ENCODE measurements at regions not wholly inside any gene's neighbourhood (a gene's known extent, or its start where the extent isn't known, plus 50 kb on each side); places are given as distances from the start of the nearest gene placed in this dataset.
A peak's percentile ranks its signal among the peaks of the same experiment; 100 is the strongest.

DNA sequence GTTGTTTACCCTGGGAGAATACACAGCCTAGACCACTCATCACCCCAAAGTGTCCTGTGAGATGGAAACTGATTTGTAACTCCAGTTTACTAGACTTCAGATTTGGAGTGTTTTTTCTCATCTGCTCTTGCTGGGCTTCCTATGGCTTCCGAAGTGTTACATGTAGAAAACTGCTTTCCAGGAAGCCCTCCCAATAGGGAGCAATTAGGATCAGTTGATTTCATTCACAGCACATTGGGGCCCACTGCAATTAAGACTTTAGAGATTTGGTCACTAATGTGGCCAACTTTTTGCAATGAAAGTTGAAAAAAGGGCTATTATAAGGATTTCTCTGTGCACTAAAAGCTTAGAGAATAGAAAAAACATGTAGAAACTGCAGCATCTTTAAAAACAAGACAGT, 656.6 kb upstream of the CHAC2 start:
- no peak overlapping the region for H3K18ac ChIP-seq (ENCODE audit: low read length)
- no peak for DNase-seq
- no peaks in the 10 kb centered on the region for H3K4me1 ChIP-seq (ENCODE audit: control insufficient read depth in 1 of 2, insufficient read depth in 2 of 2, low read length in 2 of 2)
- no peak overlapping the region for H3K9ac ChIP-seq (ENCODE audit: low read length)
- H3K4me2 ChIP-seq (ENCODE audit: low read length), result no peak overlapping the region
- no peak overlapping the region for H3K23ac ChIP-seq (ENCODE audit: low read length)
- no peaks in the 10 kb centered on the region for H3K79me2 ChIP-seq (ENCODE audit: control insufficient read depth, insufficient read depth, low read length, poor library complexity)
- no peak overlapping the region for H2AK5ac ChIP-seq (ENCODE audit: low read length)
- no peaks in the 10 kb centered on the region for H3K27me3 ChIP-seq (ENCODE audit: insufficient read depth, low read length)
- H3K27ac ChIP-seq (ENCODE audit: low read depth, low read length), result no peak overlapping the region
- H3K14ac ChIP-seq (ENCODE audit: low read length), result no peak overlapping the region
- H3K9me3 ChIP-seq (ENCODE audit: insufficient read depth, low read depth, low read length), result no peaks in the 10 kb centered on the region
- no peak overlapping the region for H4K12ac ChIP-seq (ENCODE audit: low read depth, low read length)
- H3K36me3 ChIP-seq (ENCODE audit: control insufficient read depth in 1 of 2, insufficient read depth in 2 of 2, low read length in 2 of 2), result no peaks in the 10 kb centered on the region
- peak overlapping the region; percentile 76 for H2BK12ac ChIP-seq (ENCODE audit: low read length)
- H4K91ac ChIP-seq (ENCODE audit: low read depth, low read length), result no peak overlapping the region
- H2BK120ac ChIP-seq (ENCODE audit: insufficient read depth, low read length, poor library complexity), result peak overlapping the region; percentile 33
- H4K8ac ChIP-seq (ENCODE audit: low read depth, low read length), result no peak overlapping the region
- no CpG with 5 or more reads among the region's 1 CpG for WGBS (ENCODE audit: extremely low coverage, insufficient coverage, insufficient read length)
- H2AFZ ChIP-seq (ENCODE audit: insufficient read depth, low read length, poor library complexity), result no peak overlapping the region
- H3K4ac ChIP-seq (ENCODE audit: low read depth, low read length), result no peak overlapping the region
- no peak overlapping the region for H2BK5ac ChIP-seq (ENCODE audit: low read depth, low read length, poor library complexity)
- no peak overlapping the region for H3K4me3 ChIP-seq (ENCODE audit: low read depth, low read length)
- no peaks in the 10 kb centered on the region for H3K79me1 ChIP-seq (ENCODE audit: low read length)

DNA sequence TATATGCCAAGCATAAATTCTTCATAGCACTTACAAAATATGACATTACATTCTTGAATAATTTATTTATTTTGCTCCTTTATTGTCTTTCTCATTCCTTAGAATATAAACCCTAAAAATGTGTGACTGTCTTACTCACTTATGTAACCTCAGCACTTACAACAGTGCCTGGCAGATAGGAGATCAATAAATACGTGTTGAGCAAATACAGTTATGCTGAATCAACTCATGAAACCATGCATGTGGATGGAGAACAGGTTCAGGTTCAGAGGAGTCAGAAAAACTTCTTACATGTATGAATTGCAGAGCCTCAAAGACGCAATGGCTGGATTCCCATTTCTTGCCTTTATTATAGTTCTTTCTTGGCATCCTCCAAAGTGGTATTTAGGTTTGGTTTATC, 659.4 kb upstream of the CHAC2 start:
- Histone ChIP-seq H4K8ac (ENCODE audit: low read depth, low read length) (no peak overlapping the region), H2BK120ac (ENCODE audit: insufficient read depth, low read length, poor library complexity) (no peak overlapping the region), H3K36me3 (ENCODE audit: control insufficient read depth in 1 of 2, insufficient read depth in 2 of 2, low read length in 2 of 2) (no peaks in the 10 kb centered on the region), H3K27ac (ENCODE audit: low read depth, low read length) (no peak overlapping the region), H3K9ac (ENCODE audit: low read length) (no peak overlapping the region), H4K12ac (ENCODE audit: low read depth, low read length) (no peak overlapping the region), H2BK12ac (ENCODE audit: low read length) (no peak overlapping the region), H2AFZ (ENCODE audit: insufficient read depth, low read length, poor library complexity) (no peak overlapping the region), H3K4me1 (ENCODE audit: control insufficient read depth in 1 of 2, insufficient read depth in 2 of 2, low read length in 2 of 2) (no peaks in the 10 kb centered on the region), H3K79me1 (ENCODE audit: low read length) (no peaks in the 10 kb centered on the region), H3K4me2 (ENCODE audit: low read length) (no peak overlapping the region), H3K9me3 (ENCODE audit: insufficient read depth, low read depth, low read length) (no peaks in the 10 kb centered on the region), H3K4me3 (ENCODE audit: low read depth, low read length) (no peak overlapping the region), H3K14ac (ENCODE audit: low read length) (no peak overlapping the region), H2AK5ac (ENCODE audit: low read length) (no peak overlapping the region), H4K91ac (ENCODE audit: low read depth, low read length) (no peak overlapping the region), H3K27me3 (ENCODE audit: insufficient read depth, low read length) (no peaks in the 10 kb centered on the region), H3K23ac (ENCODE audit: low read length) (no peak overlapping the region), H3K18ac (ENCODE audit: low read length) (no peak overlapping the region), H3K79me2 (ENCODE audit: control insufficient read depth, insufficient read depth, low read length, poor library complexity) (no peaks in the 10 kb centered on the region), H3K4ac (ENCODE audit: low read depth, low read length) (no peak overlapping the region), H2BK5ac (ENCODE audit: low read depth, low read length, poor library complexity) (no peak overlapping the region)
- DNase-seq, result no peak
- WGBS (ENCODE audit: extremely low coverage, insufficient coverage, insufficient read length), result no CpG with 5 or more reads among the region's 2 CpGs

DNA sequence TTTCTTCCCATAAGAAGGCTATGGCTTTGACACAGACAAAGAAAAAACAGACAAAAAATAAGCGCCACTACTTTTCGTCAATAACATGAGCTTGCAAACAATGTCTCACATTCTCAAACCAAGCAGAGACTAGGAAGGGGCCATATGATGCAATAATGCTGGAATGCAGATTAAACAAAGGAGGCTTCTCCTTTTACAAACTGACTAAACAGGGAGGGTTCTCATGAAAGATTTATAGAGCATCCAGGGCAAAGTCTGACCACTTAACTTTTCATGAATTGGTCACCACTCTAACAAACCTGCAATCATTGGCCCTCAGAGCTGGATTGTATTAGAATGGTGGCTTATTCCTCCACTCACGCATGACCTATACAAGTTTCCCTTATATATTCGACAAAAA, 663.3 kb upstream of the CHAC2 start:
- no peak for DNase-seq
- no peak overlapping the region for H2BK120ac ChIP-seq (ENCODE audit: insufficient read depth, low read length, poor library complexity)
- H3K79me2 ChIP-seq (ENCODE audit: control insufficient read depth, insufficient read depth, low read length, poor library complexity), result no peaks in the 10 kb centered on the region
- no peak overlapping the region for H4K91ac ChIP-seq (ENCODE audit: low read depth, low read length)
- no peak overlapping the region for H3K23ac ChIP-seq (ENCODE audit: low read length)
- H3K27ac ChIP-seq (ENCODE audit: low read depth, low read length), result no peak overlapping the region
- no peak overlapping the region for H4K12ac ChIP-seq (ENCODE audit: low read depth, low read length)
- H2AFZ ChIP-seq (ENCODE audit: insufficient read depth, low read length, poor library complexity), result no peak overlapping the region
- no peak overlapping the region for H3K4me3 ChIP-seq (ENCODE audit: low read depth, low read length)
- H2BK12ac ChIP-seq (ENCODE audit: low read length), result no peak overlapping the region
- H2AK5ac ChIP-seq (ENCODE audit: low read length), result no peak overlapping the region
- H4K8ac ChIP-seq (ENCODE audit: low read depth, low read length), result no peak overlapping the region
- H3K36me3 ChIP-seq (ENCODE audit: control insufficient read depth in 1 of 2, insufficient read depth in 2 of 2, low read length in 2 of 2), result no peaks in the 10 kb centered on the region
- no peaks in the 10 kb centered on the region for H3K4me1 ChIP-seq (ENCODE audit: control insufficient read depth in 1 of 2, insufficient read depth in 2 of 2, low read length in 2 of 2)
- no peaks in the 10 kb centered on the region for H3K9me3 ChIP-seq (ENCODE audit: insufficient read depth, low read depth, low read length)
- no peaks in the 10 kb centered on the region for H3K79me1 ChIP-seq (ENCODE audit: low read length)
- H3K27me3 ChIP-seq (ENCODE audit: insufficient read depth, low read length), result no peaks in the 10 kb centered on the region
- H3K4ac ChIP-seq (ENCODE audit: low read depth, low read length), result no peak overlapping the region
- no peak overlapping the region for H3K9ac ChIP-seq (ENCODE audit: low read length)
- no peak overlapping the region for H3K14ac ChIP-seq (ENCODE audit: low read length)
- no peak overlapping the region for H3K4me2 ChIP-seq (ENCODE audit: low read length)
- WGBS (ENCODE audit: extremely low coverage, insufficient coverage, insufficient read length), result no CpG with 5 or more reads among the region's 4 CpGs
- H3K18ac ChIP-seq (ENCODE audit: low read length), result no peak overlapping the region
- H2BK5ac ChIP-seq (ENCODE audit: low read depth, low read length, poor library complexity), result no peak overlapping the region

DNA sequence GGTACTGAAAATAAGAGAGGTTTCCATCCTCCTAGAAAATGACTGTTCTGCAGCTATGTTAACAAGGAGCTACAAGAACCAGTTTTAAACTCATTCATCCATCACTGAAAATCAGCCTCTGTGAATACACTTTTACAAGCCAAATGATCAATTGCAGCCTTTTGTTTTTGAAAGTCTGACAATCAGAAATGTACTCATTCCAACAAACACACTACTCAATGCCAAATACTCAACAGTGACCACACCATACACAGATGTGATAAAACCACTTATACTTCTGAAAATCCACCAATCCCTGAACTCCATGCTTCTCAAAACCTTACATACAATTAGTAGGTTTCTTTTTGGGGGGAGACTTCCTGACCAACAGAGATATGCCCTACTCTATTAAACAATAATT, 663.9 kb upstream of the CHAC2 start:
- no peak overlapping the region for H3K23ac ChIP-seq (ENCODE audit: low read length)
- H2BK120ac ChIP-seq (ENCODE audit: insufficient read depth, low read length, poor library complexity), result no peak overlapping the region
- no peak overlapping the region for H3K4me2 ChIP-seq (ENCODE audit: low read length)
- H3K27ac ChIP-seq (ENCODE audit: low read depth, low read length), result peak overlapping the region; percentile 52
- no peak overlapping the region for H3K18ac ChIP-seq (ENCODE audit: low read length)
- H2AK5ac ChIP-seq (ENCODE audit: low read length), result no peak overlapping the region
- no peaks in the 10 kb centered on the region for H3K9me3 ChIP-seq (ENCODE audit: insufficient read depth, low read depth, low read length)
- no peak overlapping the region for H2BK12ac ChIP-seq (ENCODE audit: low read length)
- no peaks in the 10 kb centered on the region for H3K79me2 ChIP-seq (ENCODE audit: control insufficient read depth, insufficient read depth, low read length, poor library complexity)
- H3K79me1 ChIP-seq (ENCODE audit: low read length), result no peaks in the 10 kb centered on the region
- H3K27me3 ChIP-seq (ENCODE audit: insufficient read depth, low read length), result no peaks in the 10 kb centered on the region
- DNase-seq, result no peak
- H3K4ac ChIP-seq (ENCODE audit: low read depth, low read length), result no peak overlapping the region
- no peak overlapping the region for H3K9ac ChIP-seq (ENCODE audit: low read length)
- no peak overlapping the region for H2AFZ ChIP-seq (ENCODE audit: insufficient read depth, low read length, poor library complexity)
- H4K91ac ChIP-seq (ENCODE audit: low read depth, low read length), result no peak overlapping the region
- no peak overlapping the region for H4K8ac ChIP-seq (ENCODE audit: low read depth, low read length)
- H4K12ac ChIP-seq (ENCODE audit: low read depth, low read length), result no peak overlapping the region
- H3K36me3 ChIP-seq (ENCODE audit: control insufficient read depth in 1 of 2, insufficient read depth in 2 of 2, low read length in 2 of 2), result no peaks in the 10 kb centered on the region
- no peak overlapping the region for H3K14ac ChIP-seq (ENCODE audit: low read length)
- no peak overlapping the region for H3K4me3 ChIP-seq (ENCODE audit: low read depth, low read length)
- no peak overlapping the region for H2BK5ac ChIP-seq (ENCODE audit: low read depth, low read length, poor library complexity)
- H3K4me1 ChIP-seq (ENCODE audit: control insufficient read depth in 1 of 2, insufficient read depth in 2 of 2, low read length in 2 of 2), result no peaks in the 10 kb centered on the region

DNA sequence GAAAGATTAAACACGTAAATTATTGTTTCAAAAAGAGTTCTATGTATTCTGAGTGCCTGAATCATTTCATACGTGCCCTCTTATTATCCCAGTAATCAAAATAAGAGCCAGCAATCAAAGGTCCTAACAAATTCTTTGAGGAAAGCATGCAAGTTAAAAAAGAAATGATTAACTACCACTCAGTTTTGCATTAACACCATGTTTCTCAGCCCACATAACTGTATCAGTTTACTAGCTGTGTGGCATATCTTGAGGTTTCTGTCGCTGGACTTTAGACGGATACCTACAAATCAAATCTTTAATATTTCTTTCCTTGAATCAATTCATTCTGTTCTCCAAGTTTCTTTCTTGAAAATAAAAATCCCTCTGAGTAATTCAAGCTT, 668.9 kb upstream of the CHAC2 start:
- Histone ChIP-seq H3K18ac (ENCODE audit: low read length) (no peak overlapping the region), H3K4ac (ENCODE audit: low read depth, low read length) (no peak overlapping the region), H3K23ac (ENCODE audit: low read length) (no peak overlapping the region), H3K27me3 (ENCODE audit: insufficient read depth, low read length) (no peaks in the 10 kb centered on the region), H3K4me2 (ENCODE audit: low read length) (no peak overlapping the region), H3K9me3 (ENCODE audit: insufficient read depth, low read depth, low read length) (no peaks in the 10 kb centered on the region), H2BK12ac (ENCODE audit: low read length) (no peak overlapping the region), H3K27ac (ENCODE audit: low read depth, low read length) (no peak overlapping the region), H3K4me1 (ENCODE audit: control insufficient read depth in 1 of 2, insufficient read depth in 2 of 2, low read length in 2 of 2) (no peaks in the 10 kb centered on the region), H3K9ac (ENCODE audit: low read length) (no peak overlapping the region), H2BK120ac (ENCODE audit: insufficient read depth, low read length, poor library complexity) (no peak overlapping the region), H4K12ac (ENCODE audit: low read depth, low read length) (no peak overlapping the region), H2BK5ac (ENCODE audit: low read depth, low read length, poor library complexity) (no peak overlapping the region), H2AK5ac (ENCODE audit: low read length) (no peak overlapping the region), H2AFZ (ENCODE audit: insufficient read depth, low read length, poor library complexity) (no peak overlapping the region), H3K4me3 (ENCODE audit: low read depth, low read length) (no peak overlapping the region), H3K14ac (ENCODE audit: low read length) (no peak overlapping the region), H3K79me2 (ENCODE audit: control insufficient read depth, insufficient read depth, low read length, poor library complexity) (no peaks in the 10 kb centered on the region), H3K79me1 (ENCODE audit: low read length) (no peaks in the 10 kb centered on the region), H4K91ac (ENCODE audit: low read depth, low read length) (no peak overlapping the region), H3K36me3 (ENCODE audit: control insufficient read depth in 1 of 2, insufficient read depth in 2 of 2, low read length in 2 of 2) (no peaks in the 10 kb centered on the region), H4K8ac (ENCODE audit: low read depth, low read length) (no peak overlapping the region)
- DNase-seq, result no peak
- WGBS (ENCODE audit: extremely low coverage, insufficient coverage, insufficient read length), result no CpG with 5 or more reads among the region's 4 CpGs

All from trophoblast cell (in vitro differentiated cells and primary cell).